ENCODE measurements at regions not wholly inside any gene's neighbourhood (a gene's known extent, or its start where the extent isn't known, plus 50 kb on each side); places are given as distances from the start of the nearest gene placed in this dataset.

DNA sequence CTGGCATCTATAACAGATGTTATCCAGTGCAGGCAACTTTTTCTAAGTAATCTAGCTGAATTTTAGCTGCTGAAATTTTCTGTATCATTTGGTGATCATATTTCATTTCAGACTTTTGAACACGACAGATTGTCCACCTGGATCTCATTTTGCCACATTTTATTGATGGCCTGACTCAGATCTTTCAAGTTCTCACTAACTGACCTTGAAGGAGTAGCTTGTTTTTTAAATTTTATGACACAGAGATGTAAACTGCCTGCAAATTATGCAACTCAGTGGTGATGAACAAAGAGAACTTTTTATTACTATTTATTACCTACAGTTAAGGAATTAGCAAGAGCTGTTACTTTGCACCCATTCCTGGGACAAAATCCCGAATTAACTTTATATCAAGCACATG is 366.4 kb downstream of the PAX1 start:
- H3K36me3 ChIP-seq (ENCODE audit: control insufficient read depth, insufficient read depth, low read length) = no peaks in the 10 kb centered on the region
- no peak for DNase-seq (ENCODE audit: low read depth)
- no peaks in the 10 kb centered on the region for H3K27me3 ChIP-seq (ENCODE audit: control insufficient read depth, insufficient read depth, low read length)
- no peak overlapping the region for H3K4me3 ChIP-seq (ENCODE audit: low read depth, low read length)
- no peak for TF ChIP-seq CTCF (IDR thresholded peaks at IDR 0.05; ENCODE audit: insufficient read depth, low read length, poor library complexity, severe bottlenecking)

GRCh38 chr20:22070610-22071058 is 365.2 kb downstream of the PAX1 start:
- no peak overlapping the region for H3K4me3 ChIP-seq (ENCODE audit: low read depth, low read length)
- TF ChIP-seq CTCF (IDR thresholded peaks at IDR 0.05; ENCODE audit: insufficient read depth, low read length, poor library complexity, severe bottlenecking) = no peak
- no peaks in the 10 kb centered on the region for H3K36me3 ChIP-seq (ENCODE audit: control insufficient read depth, insufficient read depth, low read length)
- no peak for DNase-seq (ENCODE audit: low read depth)
- H3K27me3 ChIP-seq (ENCODE audit: control insufficient read depth, insufficient read depth, low read length) = no peaks in the 10 kb centered on the region

DNA sequence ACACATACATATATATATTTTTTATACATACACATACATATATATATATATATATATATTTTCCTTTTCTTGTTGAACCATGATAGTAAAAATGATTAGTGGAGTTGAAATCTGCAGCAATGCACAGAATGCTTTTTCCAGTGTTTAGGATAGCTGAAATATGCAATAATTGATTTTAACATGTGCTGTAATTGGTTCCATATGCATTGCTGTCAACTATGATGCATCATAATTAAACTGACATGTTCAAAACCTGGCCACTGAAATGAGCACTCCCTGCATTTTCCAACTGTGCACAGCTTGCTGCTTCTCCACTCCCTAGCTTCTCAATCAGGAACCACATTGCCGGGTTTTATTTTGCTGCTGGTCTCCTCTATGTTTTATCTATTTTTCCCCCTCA is 358.3 kb downstream of the PAX1 start:
- no peaks in the 10 kb centered on the region for H3K27me3 ChIP-seq (ENCODE audit: control insufficient read depth, insufficient read depth, low read length)
- no peak for DNase-seq (ENCODE audit: low read depth)
- TF ChIP-seq CTCF (IDR thresholded peaks at IDR 0.05; ENCODE audit: insufficient read depth, low read length, poor library complexity, severe bottlenecking) = no peak
- H3K36me3 ChIP-seq (ENCODE audit: control insufficient read depth, insufficient read depth, low read length) = no peaks in the 10 kb centered on the region
- no peak overlapping the region for H3K4me3 ChIP-seq (ENCODE audit: low read depth, low read length)

DNA sequence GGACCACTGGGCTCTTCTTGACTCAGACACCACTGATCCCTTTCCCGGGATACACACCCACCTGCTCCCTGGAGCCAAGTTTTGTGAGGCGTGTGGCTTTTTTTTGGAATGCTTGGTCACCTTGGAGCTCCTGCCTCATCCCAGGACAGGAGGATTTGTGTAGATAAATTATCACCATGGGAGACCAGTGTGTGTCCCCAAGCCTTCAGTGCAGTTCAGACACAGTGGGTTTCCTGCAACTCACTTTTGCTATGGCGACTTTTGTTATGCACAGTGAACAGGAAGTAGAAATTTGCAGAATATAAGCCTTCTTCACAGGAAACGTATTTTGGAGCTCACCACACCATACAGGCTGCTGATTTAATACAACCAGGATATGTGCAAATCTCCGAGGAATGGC is 357.4 kb downstream of the PAX1 start:
- no peaks in the 10 kb centered on the region for H3K27me3 ChIP-seq (ENCODE audit: control insufficient read depth, insufficient read depth, low read length)
- no peak overlapping the region for H3K4me3 ChIP-seq (ENCODE audit: low read depth, low read length)
- no peaks in the 10 kb centered on the region for H3K36me3 ChIP-seq (ENCODE audit: control insufficient read depth, insufficient read depth, low read length)
- DNase-seq (ENCODE audit: low read depth) = no peak
- no peak for TF ChIP-seq CTCF (IDR thresholded peaks at IDR 0.05; ENCODE audit: insufficient read depth, low read length, poor library complexity, severe bottlenecking)

DNA sequence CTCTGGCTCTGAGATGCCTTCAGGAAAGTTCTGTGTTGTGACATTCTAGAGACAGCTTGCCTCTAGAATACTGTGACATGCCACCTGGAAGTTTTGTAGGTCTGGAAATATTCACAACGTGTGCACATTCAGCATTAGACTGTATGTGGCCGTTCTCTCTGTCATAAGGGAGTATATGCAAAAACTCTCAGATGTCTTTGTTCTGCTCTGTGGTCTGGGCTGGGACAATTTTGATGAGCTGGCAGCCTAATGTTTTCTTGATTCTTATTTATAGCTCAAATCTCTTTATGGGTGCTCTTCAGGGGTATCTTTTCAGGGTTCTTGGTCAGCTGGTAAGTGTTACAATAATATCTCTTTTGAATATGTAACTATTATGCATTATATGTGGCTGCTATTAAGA is 355.1 kb downstream of the PAX1 start:
- H3K4me3 ChIP-seq (ENCODE audit: low read depth, low read length) = no peak overlapping the region
- no peak for TF ChIP-seq CTCF (IDR thresholded peaks at IDR 0.05; ENCODE audit: insufficient read depth, low read length, poor library complexity, severe bottlenecking)
- H3K36me3 ChIP-seq (ENCODE audit: control insufficient read depth, insufficient read depth, low read length) = no peaks in the 10 kb centered on the region
- DNase-seq (ENCODE audit: low read depth) = no peak
- H3K27me3 ChIP-seq (ENCODE audit: control insufficient read depth, insufficient read depth, low read length) = no peaks in the 10 kb centered on the region

GRCh38 chr20:22058746-22059145 is 353.3 kb downstream of the PAX1 start:
- Histone ChIP-seq H3K4me3 (ENCODE audit: low read depth, low read length) (no peak overlapping the region), H3K27me3 (ENCODE audit: control insufficient read depth, insufficient read depth, low read length) (no peaks in the 10 kb centered on the region), H3K36me3 (ENCODE audit: control insufficient read depth, insufficient read depth, low read length) (no peaks in the 10 kb centered on the region)
- no peak for TF ChIP-seq CTCF (IDR thresholded peaks at IDR 0.05; ENCODE audit: insufficient read depth, low read length, poor library complexity, severe bottlenecking)
- DNase-seq (ENCODE audit: low read depth) = no peak

Measured in kidney epithelial cell (primary cell).